ENCODE measurements at regions not wholly inside any gene's neighbourhood (a gene's known extent, or its start where the extent isn't known, plus 50 kb on each side); places are given as distances from the start of the nearest gene placed in this dataset.
"Not testable (repeated sequence)": the region's sequence is repeated elsewhere in the genome, so short reads cannot be mapped to it uniquely, and the experiment has no call there.

GRCh38 chr7:41421056-41421455 is 281.8 kb downstream of the INHBA start:
- Mint-ChIP-seq H3K27ac (no peak overlapping the region), H3K36me3 (ENCODE audit: low read depth) (no peaks in the 10 kb centered on the region), H3K27me3 (peaks cover 2% of the 10 kb centered on the region), H3K9me3 (peaks cover 4% of the 10 kb centered on the region), H3K4me1 (no peaks in the 10 kb centered on the region), H3K4me3 (no peak overlapping the region)
- DNase-seq (no peak), ATAC-seq (no peak)

GRCh38 chr7:41420421-41420820 is 282.5 kb downstream of the INHBA start:
- Mint-ChIP-seq H3K4me1 (no peaks in the 10 kb centered on the region), H3K27me3 (peaks cover 2% of the 10 kb centered on the region), H3K4me3 (no peak overlapping the region), H3K36me3 (ENCODE audit: low read depth) (no peaks in the 10 kb centered on the region), H3K9me3 (peaks cover 4% of the 10 kb centered on the region), H3K27ac (no peak overlapping the region)
- ATAC-seq = no peak
- DNase-seq = no peak

GRCh38 chr7:41418337-41418736 is 284.6 kb downstream of the INHBA start:
- Mint-ChIP-seq H3K27ac (no peak overlapping the region), H3K36me3 (ENCODE audit: low read depth) (no peaks in the 10 kb centered on the region), H3K4me1 (no peaks in the 10 kb centered on the region), H3K4me3 (no peak overlapping the region), H3K27me3 (peaks cover 2% of the 10 kb centered on the region), H3K9me3 (peaks cover 7% of the 10 kb centered on the region)
- no peak for ATAC-seq
- DNase-seq = no peak

GRCh38 chr7:41416208-41416595 is 286.7 kb downstream of the INHBA start:
- no peak overlapping the region for H3K27ac Mint-ChIP-seq
- ATAC-seq (no peak), DNase-seq (no peak)
- no peaks in the 10 kb centered on the region for H3K36me3 Mint-ChIP-seq (ENCODE audit: low read depth)
- H3K4me1 Mint-ChIP-seq = no peaks in the 10 kb centered on the region
- no peak overlapping the region for H3K4me3 Mint-ChIP-seq
- peaks cover 11% of the 10 kb centered on the region for H3K9me3 Mint-ChIP-seq
- H3K27me3 Mint-ChIP-seq = peaks cover 2% of the 10 kb centered on the region

GRCh38 chr7:41415471-41416207 is 287.3 kb downstream of the INHBA start:
- Mint-ChIP-seq H3K27me3 (peaks cover 2% of the 10 kb centered on the region), H3K4me3 (no peak overlapping the region), H3K36me3 (ENCODE audit: low read depth) (no peaks in the 10 kb centered on the region), H3K27ac (no peak overlapping the region), H3K9me3 (peaks cover 11% of the 10 kb centered on the region), H3K4me1 (no peaks in the 10 kb centered on the region)
- no peak for ATAC-seq
- DNase-seq = no peak

- Mint-ChIP-seq H3K9me3 (peaks cover 11% of the 10 kb centered on the region), H3K4me3 (no peak overlapping the region), H3K36me3 (ENCODE audit: low read depth) (no peaks in the 10 kb centered on the region), H3K4me1 (no peaks in the 10 kb centered on the region), H3K27me3 (peaks cover 2% of the 10 kb centered on the region), H3K27ac (no peak overlapping the region)
- no peak for DNase-seq
- no peak for ATAC-seq
Observed at GRCh38 chr7:41415051-41415450, 287.8 kb downstream of the INHBA start.

- H3K27me3 Mint-ChIP-seq = peaks cover 2% of the 10 kb centered on the region
- no peak overlapping the region for H3K27ac Mint-ChIP-seq
- ATAC-seq (no peak), DNase-seq (no peak)
- H3K4me1 Mint-ChIP-seq = no peaks in the 10 kb centered on the region
- no peaks in the 10 kb centered on the region for H3K36me3 Mint-ChIP-seq (ENCODE audit: low read depth)
- no peaks in the 10 kb centered on the region for H3K9me3 Mint-ChIP-seq
- no peak overlapping the region for H3K4me3 Mint-ChIP-seq
Observed at GRCh38 chr7:41404375-41405074, 298.4 kb downstream of the INHBA start.

- peaks cover 2% of the 10 kb centered on the region for H3K27me3 Mint-ChIP-seq
- DNase-seq (no peak), ATAC-seq (no peak)
- no peak overlapping the region for H3K4me3 Mint-ChIP-seq
- no peaks in the 10 kb centered on the region for H3K9me3 Mint-ChIP-seq
- no peaks in the 10 kb centered on the region for H3K4me1 Mint-ChIP-seq
- H3K36me3 Mint-ChIP-seq (ENCODE audit: low read depth) = no peaks in the 10 kb centered on the region
- H3K27ac Mint-ChIP-seq = no peak overlapping the region
Observed at GRCh38 chr7:41403291-41403690, 299.6 kb downstream of the INHBA start.

- no peaks in the 10 kb centered on the region for H3K36me3 Mint-ChIP-seq (ENCODE audit: low read depth)
- H3K4me3 Mint-ChIP-seq = no peak overlapping the region
- no peaks in the 10 kb centered on the region for H3K4me1 Mint-ChIP-seq
- DNase-seq (no peak), ATAC-seq (no peak)
- H3K27me3 Mint-ChIP-seq = peaks cover 2% of the 10 kb centered on the region
- no peak overlapping the region for H3K27ac Mint-ChIP-seq
- peaks cover 6% of the 10 kb centered on the region for H3K9me3 Mint-ChIP-seq
Observed at GRCh38 chr7:41401833-41402232, 301.1 kb downstream of the INHBA start.

- Mint-ChIP-seq H3K4me1 (no peaks in the 10 kb centered on the region), H3K27ac (no peak overlapping the region), H3K4me3 (no peak overlapping the region), H3K36me3 (ENCODE audit: low read depth) (no peaks in the 10 kb centered on the region), H3K27me3 (peaks cover 2% of the 10 kb centered on the region), H3K9me3 (peaks cover 6% of the 10 kb centered on the region)
- ATAC-seq (no peak), DNase-seq (no peak)
Observed at GRCh38 chr7:41399171-41399570, 303.7 kb downstream of the INHBA start.

GRCh38 chr7:41391818-41392217 is 311.1 kb downstream of the INHBA start:
- Mint-ChIP-seq H3K9me3 (no peaks in the 10 kb centered on the region), H3K4me3 (no peak overlapping the region), H3K27me3 (no peaks in the 10 kb centered on the region), H3K27ac (no peak overlapping the region), H3K4me1 (no peaks in the 10 kb centered on the region), H3K36me3 (ENCODE audit: low read depth) (no peaks in the 10 kb centered on the region)
- ATAC-seq = no peak
- DNase-seq = no peak

GRCh38 chr7:41388933-41389332 is 314.0 kb downstream of the INHBA start:
- not testable (repeated sequence) for H3K27me3 Mint-ChIP-seq; ATAC-seq; DNase-seq; H3K4me1 Mint-ChIP-seq; H3K4me3 Mint-ChIP-seq; H3K27ac Mint-ChIP-seq; H3K36me3 Mint-ChIP-seq (ENCODE audit: low read depth); H3K9me3 Mint-ChIP-seq

- H3K27ac Mint-ChIP-seq = no peak overlapping the region
- ATAC-seq = no peak
- no peaks in the 10 kb centered on the region for H3K9me3 Mint-ChIP-seq
- H3K36me3 Mint-ChIP-seq (ENCODE audit: low read depth) = no peaks in the 10 kb centered on the region
- H3K27me3 Mint-ChIP-seq = no peaks in the 10 kb centered on the region
- H3K4me3 Mint-ChIP-seq = no peak overlapping the region
- no peaks in the 10 kb centered on the region for H3K4me1 Mint-ChIP-seq
- DNase-seq = no peak
Observed at GRCh38 chr7:41385996-41386395, 316.9 kb downstream of the INHBA start.

GRCh38 chr7:41384418-41384817 is 318.5 kb downstream of the INHBA start:
- Mint-ChIP-seq H3K27ac (no peak overlapping the region), H3K4me3 (no peak overlapping the region), H3K27me3 (no peaks in the 10 kb centered on the region), H3K36me3 (ENCODE audit: low read depth) (no peaks in the 10 kb centered on the region), H3K9me3 (peaks cover 5% of the 10 kb centered on the region), H3K4me1 (no peaks in the 10 kb centered on the region)
- DNase-seq = no peak
- ATAC-seq = no peak

- Mint-ChIP-seq H3K4me1 (no peaks in the 10 kb centered on the region), H3K27ac (no peak overlapping the region), H3K36me3 (ENCODE audit: low read depth) (no peaks in the 10 kb centered on the region), H3K4me3 (no peak overlapping the region), H3K9me3 (peaks cover 5% of the 10 kb centered on the region), H3K27me3 (no peaks in the 10 kb centered on the region)
- no peak for DNase-seq
- ATAC-seq = no peak
Observed at GRCh38 chr7:41383596-41383995, 319.3 kb downstream of the INHBA start.

All from activated naive CD8-positive, alpha-beta T cell treated with anti-CD3 and anti-CD28 coated beads, Interleukin-2, amount 50 U/mL, for 24 hours (primary cell).